ENCODE measurements at regions not wholly inside any gene's neighbourhood (a gene's known extent, or its start where the extent isn't known, plus 50 kb on each side); places are given as distances from the start of the nearest gene placed in this dataset.

- Histone ChIP-seq H3K4me3 (ENCODE audit: low read depth, low read length, poor library complexity, severe bottlenecking) (no peak overlapping the region), H2AFZ (ENCODE audit: low read length) (no peak overlapping the region), H3K9me3 (ENCODE audit: low read length) (0 out of 2 replicates have a peak, but pooled peaks cover 3% of the 10 kb centered on the region), H3K9ac (ENCODE audit: low read length) (no peak overlapping the region), H3K36me3 (ENCODE audit: insufficient read depth, low read length) (no peaks in the 10 kb centered on the region), H3K27me3 (ENCODE audit: insufficient read depth, low read length) (no peaks in the 10 kb centered on the region), H3F3A (ENCODE audit: insufficient read depth, low read length) (no peaks in the 10 kb centered on the region), H3K4me2 (ENCODE audit: low read length) (no peak overlapping the region), H3K4me1 (ENCODE audit: insufficient read depth, low read length, severe bottlenecking) (no peaks in the 10 kb centered on the region), H3K79me2 (ENCODE audit: insufficient read depth, low read length) (no peaks in the 10 kb centered on the region), H3K27ac (ENCODE audit: low read depth, low read length, poor library complexity, severe bottlenecking) (peak overlapping the region; percentile 6), H4K20me1 (ENCODE audit: insufficient read depth, low read length) (no peaks in the 10 kb centered on the region), H3K9me2 (ENCODE audit: low read depth, low read length) (no peaks in the 10 kb centered on the region)
- no peak for TF ChIP-seq EZH2 (IDR thresholded peaks at IDR 0.05; ENCODE audit: borderline replicate concordance, low read length)
- no peak for TF ChIP-seq CTCF (IDR thresholded peaks at IDR 0.05; ENCODE audit: low read length)
Observed at GRCh38 chr12:27907766-27908165, 64.8 kb downstream of the PTHLH start.

- Histone ChIP-seq H3F3A (ENCODE audit: insufficient read depth, low read length) (no peaks in the 10 kb centered on the region), H2AFZ (ENCODE audit: low read length) (0 out of 2 replicates have a peak overlapping the region, but pooled peaks have one; percentile 59), H3K27me3 (ENCODE audit: insufficient read depth, low read length) (no peaks in the 10 kb centered on the region), H3K4me1 (ENCODE audit: insufficient read depth, low read length, severe bottlenecking) (no peaks in the 10 kb centered on the region), H3K9me3 (ENCODE audit: low read length) (0 out of 2 replicates have a peak, but pooled peaks cover 3% of the 10 kb centered on the region), H3K4me3 (ENCODE audit: low read depth, low read length, poor library complexity, severe bottlenecking) (no peak overlapping the region), H3K36me3 (ENCODE audit: insufficient read depth, low read length) (no peaks in the 10 kb centered on the region), H3K4me2 (ENCODE audit: low read length) (no peak overlapping the region), H3K79me2 (ENCODE audit: insufficient read depth, low read length) (no peaks in the 10 kb centered on the region), H3K9ac (ENCODE audit: low read length) (no peak overlapping the region), H4K20me1 (ENCODE audit: insufficient read depth, low read length) (no peaks in the 10 kb centered on the region), H3K9me2 (ENCODE audit: low read depth, low read length) (no peaks in the 10 kb centered on the region), H3K27ac (ENCODE audit: low read depth, low read length, poor library complexity, severe bottlenecking) (peak overlapping the region; percentile 6)
- TF ChIP-seq EZH2 (IDR thresholded peaks at IDR 0.05; ENCODE audit: borderline replicate concordance, low read length) (no peak), CTCF (IDR thresholded peaks at IDR 0.05; ENCODE audit: low read length) (no peak)
Observed at GRCh38 chr12:27906658-27907473, 65.7 kb downstream of the PTHLH start.

- Histone ChIP-seq H3K9me2 (ENCODE audit: low read depth, low read length) (no peaks in the 10 kb centered on the region), H3K9ac (ENCODE audit: low read length) (no peak overlapping the region), H3K27ac (ENCODE audit: low read depth, low read length, poor library complexity, severe bottlenecking) (no peak overlapping the region)
Observed at GRCh38 chr12:27906127-27906500, 66.4 kb downstream of the PTHLH start.

More at GRCh38 chr12:27906127-27906500, 66.4 kb downstream of the PTHLH start:
- no peaks in the 10 kb centered on the region for H3K79me2 ChIP-seq (ENCODE audit: insufficient read depth, low read length)
- H2AFZ ChIP-seq (ENCODE audit: low read length), result no peak overlapping the region
- no peaks in the 10 kb centered on the region for H3K36me3 ChIP-seq (ENCODE audit: insufficient read depth, low read length)
- H3F3A ChIP-seq (ENCODE audit: insufficient read depth, low read length), result no peaks in the 10 kb centered on the region
- no peak for TF ChIP-seq CTCF (IDR thresholded peaks at IDR 0.05; ENCODE audit: low read length)
- TF ChIP-seq EZH2 (IDR thresholded peaks at IDR 0.05; ENCODE audit: borderline replicate concordance, low read length), result no peak
- no peak overlapping the region for H3K4me2 ChIP-seq (ENCODE audit: low read length)
- H3K27me3 ChIP-seq (ENCODE audit: insufficient read depth, low read length), result no peaks in the 10 kb centered on the region
- peaks cover 7% of the 10 kb centered on the region for H3K4me1 ChIP-seq (ENCODE audit: insufficient read depth, low read length, severe bottlenecking)
- H3K9me3 ChIP-seq (ENCODE audit: low read length), result 0 out of 2 replicates have a peak, but pooled peaks cover 3% of the 10 kb centered on the region
- no peak overlapping the region for H3K4me3 ChIP-seq (ENCODE audit: low read depth, low read length, poor library complexity, severe bottlenecking)
- H4K20me1 ChIP-seq (ENCODE audit: insufficient read depth, low read length), result no peaks in the 10 kb centered on the region
